Fibroblast of lung (primary cell): ENCODE measurements at regions not wholly inside any gene's neighbourhood (a gene's known extent, or its start where the extent isn't known, plus 50 kb on each side); places are given as distances from the start of the nearest gene placed in this dataset.

ENCODE experiments used
- EZH2 ChIP-seq: IDR thresholded peaks from 2 replicates; pipeline ENCODE4 v1.5.1; 2012; ENCODE audit warnings: low read length, control low read depth, mild to moderate bottlenecking; ENCODE audit errors: missing control alignments
- TF ChIP-seq, protein P1 (sequence below), 2 donors: IDR thresholded peaks in 1 of 2; conservative IDR thresholded peaks in 1 of 2; 1 replicate in 1 of 2; 2 replicates in 1 of 2; pipeline ENCODE4 v1.5.1; 2011 to 2012; ENCODE audit warnings: low read length in 2 of 2, control low read depth in 1 of 2, inconsistent platforms in 1 of 2, low read depth in 1 of 2, mild to moderate bottlenecking in 1 of 2

DNA sequence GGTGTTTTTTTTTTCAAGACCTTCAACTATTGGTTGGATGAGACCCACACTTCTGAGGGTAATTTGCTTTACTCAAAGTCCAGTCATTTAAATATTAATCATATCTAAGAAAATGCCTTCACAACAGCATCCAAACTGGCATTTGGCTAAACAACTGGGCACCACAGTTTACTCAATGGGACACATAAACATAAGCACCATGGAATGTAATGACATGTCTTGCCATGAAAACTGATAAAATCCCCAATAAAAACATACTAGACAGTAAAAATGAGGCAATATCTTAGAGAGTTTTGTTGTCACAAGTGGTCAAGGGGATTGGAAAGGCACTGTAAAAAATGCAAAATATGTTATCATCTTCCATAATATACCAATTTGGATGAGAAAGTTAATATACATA lies 838.8 kb upstream of the ADAMTS5 start:
- TF ChIP-seq, protein P1, sequence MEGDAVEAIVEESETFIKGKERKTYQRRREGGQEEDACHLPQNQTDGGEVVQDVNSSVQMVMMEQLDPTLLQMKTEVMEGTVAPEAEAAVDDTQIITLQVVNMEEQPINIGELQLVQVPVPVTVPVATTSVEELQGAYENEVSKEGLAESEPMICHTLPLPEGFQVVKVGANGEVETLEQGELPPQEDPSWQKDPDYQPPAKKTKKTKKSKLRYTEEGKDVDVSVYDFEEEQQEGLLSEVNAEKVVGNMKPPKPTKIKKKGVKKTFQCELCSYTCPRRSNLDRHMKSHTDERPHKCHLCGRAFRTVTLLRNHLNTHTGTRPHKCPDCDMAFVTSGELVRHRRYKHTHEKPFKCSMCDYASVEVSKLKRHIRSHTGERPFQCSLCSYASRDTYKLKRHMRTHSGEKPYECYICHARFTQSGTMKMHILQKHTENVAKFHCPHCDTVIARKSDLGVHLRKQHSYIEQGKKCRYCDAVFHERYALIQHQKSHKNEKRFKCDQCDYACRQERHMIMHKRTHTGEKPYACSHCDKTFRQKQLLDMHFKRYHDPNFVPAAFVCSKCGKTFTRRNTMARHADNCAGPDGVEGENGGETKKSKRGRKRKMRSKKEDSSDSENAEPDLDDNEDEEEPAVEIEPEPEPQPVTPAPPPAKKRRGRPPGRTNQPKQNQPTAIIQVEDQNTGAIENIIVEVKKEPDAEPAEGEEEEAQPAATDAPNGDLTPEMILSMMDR (conservative IDR thresholded peaks at IDR 0.05 in 1 of 2, IDR thresholded peaks at IDR 0.05 in 1 of 2; ENCODE audit: low read depth in 1 of 2, low read length in 2 of 2), result no peak
- no peak for TF ChIP-seq EZH2
